ENCODE measurements at regions not wholly inside any gene's neighbourhood (a gene's known extent, or its start where the extent isn't known, plus 50 kb on each side); places are given as distances from the start of the nearest gene placed in this dataset.

GRCh38 chr15:62228604-62229003 lies 63.5 kb upstream of the C2CD4B start:
- TF ChIP-seq TAF1 (IDR thresholded peaks at IDR 0.05; ENCODE audit: low read depth) (no peak), RAD21 (IDR thresholded peaks at IDR 0.05; ENCODE audit: low read depth) (no peak), FOXM1 (IDR thresholded peaks at IDR 0.05; ENCODE audit: borderline replicate concordance, low read depth) (no peak), EP300 (IDR thresholded peaks at IDR 0.05; ENCODE audit: borderline replicate concordance) (no peak), MAX (IDR thresholded peaks at IDR 0.05) (no peak), REST (IDR thresholded peaks at IDR 0.05; ENCODE audit: low read depth) (no peak), TEAD4 (IDR thresholded peaks at IDR 0.05) (no peak)
